Kidney epithelial cell (primary cell): ENCODE measurements at regions not wholly inside any gene's neighbourhood (a gene's known extent, or its start where the extent isn't known, plus 50 kb on each side); places are given as distances from the start of the nearest gene placed in this dataset.
"Not testable (repeated sequence)": the region's sequence is repeated elsewhere in the genome, so short reads cannot be mapped to it uniquely, and the experiment has no call there.

Source experiments
- DNase-seq: peaks from one replicate; pipeline ENCODE4 v3.0.0-alpha.2; 2010; ENCODE audit warnings: low read depth
- H3K27me3 ChIP-seq: 2 replicates; pipeline ENCODE4 v1.6.0; 2011; ENCODE audit warnings: low read length; ENCODE audit not compliant: control insufficient read depth, insufficient read depth
- H3K36me3 ChIP-seq: 2 replicates; pipeline ENCODE4 v1.5.1; 2011; ENCODE audit warnings: low read length; ENCODE audit not compliant: control insufficient read depth, insufficient read depth
- H3K4me3 ChIP-seq: 2 replicates; pipeline ENCODE4 v1.5.1; 2011; ENCODE audit warnings: low read depth, mild to moderate bottlenecking, control low read depth, low read length
- CTCF ChIP-seq: IDR thresholded peaks from 2 replicates; pipeline ENCODE4 v1.5.1; 2011; ENCODE audit warnings: mild to moderate bottlenecking, moderate library complexity, low read length, control low read depth, inconsistent platforms; ENCODE audit not compliant: insufficient read depth, poor library complexity, severe bottlenecking

- TF ChIP-seq CTCF, result no peak
- DNase-seq, result no peak
- Histone ChIP-seq H3K4me3 (no peak overlapping the region), H3K27me3 (peaks cover 4% of the 10 kb centered on the region), H3K36me3 (no peaks in the 10 kb centered on the region)
Measured at GRCh38 chr16:87161822-87162676, 155.1 kb downstream of the C16orf95 start.

GRCh38 chr16:87162799-87163198 lies 154.4 kb downstream of the C16orf95 start:
- H3K4me3 ChIP-seq, DNase-seq, H3K27me3 ChIP-seq, H3K36me3 ChIP-seq: not testable (repeated sequence)

GRCh38 chr16:87163637-87164036 lies 153.6 kb downstream of the C16orf95 start:
- Histone ChIP-seq H3K27me3 (peaks cover 4% of the 10 kb centered on the region), H3K4me3 (no peak overlapping the region), H3K36me3 (no peaks in the 10 kb centered on the region)
- no peak for DNase-seq
- no peak for TF ChIP-seq CTCF

- Histone ChIP-seq H3K4me3 (no peak overlapping the region), H3K36me3 (no peaks in the 10 kb centered on the region), H3K27me3 (peaks cover under 1% of the 10 kb centered on the region)
- DNase-seq, result no peak
- no peak for TF ChIP-seq CTCF
Measured at GRCh38 chr16:87165151-87165550, 152.0 kb downstream of the C16orf95 start.

- TF ChIP-seq CTCF, result no peak
- no peaks in the 10 kb centered on the region for H3K27me3 ChIP-seq
- no peaks in the 10 kb centered on the region for H3K36me3 ChIP-seq
- DNase-seq, result no peak
- H3K4me3 ChIP-seq, result no peak overlapping the region
Measured at GRCh38 chr16:87165885-87166284, 151.3 kb downstream of the C16orf95 start.

GRCh38 chr16:87166321-87166720 lies 150.9 kb downstream of the C16orf95 start:
- no peak for DNase-seq
- no peaks in the 10 kb centered on the region for H3K36me3 ChIP-seq
- no peak overlapping the region for H3K4me3 ChIP-seq
- no peaks in the 10 kb centered on the region for H3K27me3 ChIP-seq
- TF ChIP-seq CTCF, result no peak
